GM12878 (cell line): ENCODE measurements at regions not wholly inside any gene's neighbourhood (a gene's known extent, or its start where the extent isn't known, plus 50 kb on each side); places are given as distances from the start of the nearest gene placed in this dataset.

ENCODE experiments used
- ATAC-seq: fragments of 200-7000 bp; cut with Tn5 transposase; 3 replicates; pipeline ENCODE4 v1.9.1; 2020; ENCODE audit warnings: mild to moderate bottlenecking, moderate library complexity
- BruUV-seq: library from RNA; stranded (reverse); fragments of 400-500 nt; replicated peaks from 2 replicates; lab custom pipeline; 2021; lab: Mats Ljungman, UMichigan
- CTCF ChIA-PET: fragments of 300-600 bp; sonication (Branson Sonifier 250); formaldehyde crosslinking; extraction: SDS; loops from one replicate; lab custom pipeline; 2021; ENCODE audit warnings: inconsistent platforms; lab: Yijun Ruan, JAX
- POLR2A ChIA-PET: fragments of 350-600 bp; formaldehyde crosslinking; extraction: SDS; loops from one replicate; lab custom pipeline; 2021; ENCODE audit warnings: inconsistent platforms; lab: Charles Lee
- RAD21 ChIA-PET: fragments of 300-600 bp; sonication (Branson Sonifier 250); formaldehyde crosslinking; loops from one replicate; lab custom pipeline; 2023; ENCODE audit warnings: antibody characterized with exemption; ENCODE audit not compliant: unreplicated experiment; lab: Charles Lee
- SMC1A ChIA-PET: fragments of 300-600 bp; sonication (Branson Sonifier 250); formaldehyde crosslinking; loops from one replicate; lab custom pipeline; 2023; ENCODE audit not compliant: unreplicated experiment, uncharacterized antibody; lab: Charles Lee
- DNase-seq: peaks from one replicate; pipeline ENCODE4 v3.0.0-alpha.2; 2011; ENCODE audit warnings: low read depth, low spot score
- FAIRE-seq: peaks from 3 replicates; lab custom pipeline; 2011; peaks lifted over from hg19 to GRCh38; lab: Jason Lieb, UNC
- H2AFZ ChIP-seq: 2 replicates; pipeline ENCODE4 v1.6.0; 2011; ENCODE audit warnings: low read depth, low read length, control low read depth; ENCODE audit not compliant: control insufficient read depth
- H3K27ac ChIP-seq: 2 replicates; pipeline ENCODE4 v1.5.1; 2011; ENCODE audit warnings: control low read depth; ENCODE audit not compliant: control insufficient read depth, insufficient read depth
- H3K27me3 ChIP-seq, 2 experiments: replicated peaks in 1 of 2; 2 replicates each; pipeline versions ENCODE4 v1.6.0 to v1.6.1; 2011; ENCODE audit warnings: low read length in 1 of 2; ENCODE audit not compliant: control insufficient read depth in 2 of 2, insufficient read depth in 2 of 2
- H3K36me3 ChIP-seq, 2 experiments: 2 replicates each; pipeline ENCODE4 v1.5.1; 2011; ENCODE audit warnings: low read length in 1 of 2; ENCODE audit not compliant: control insufficient read depth in 2 of 2, insufficient read depth in 2 of 2
- H3K4me1 ChIP-seq: 2 replicates; pipeline ENCODE4 v1.6.1; 2011; ENCODE audit warnings: mild to moderate bottlenecking, low read length, moderate library complexity, mixed read lengths; ENCODE audit not compliant: control insufficient read depth, insufficient read depth
- H3K4me2 ChIP-seq: 2 replicates; pipeline ENCODE4 v1.6.0; 2011; ENCODE audit warnings: control low read depth; ENCODE audit not compliant: control insufficient read depth, insufficient read depth
- H3K4me3 ChIP-seq: fragments of 200-600 bp; sonication (generic); 2 replicates; pipeline ENCODE4 v1.5.1; 2016
- H3K79me2 ChIP-seq: 2 replicates; pipeline ENCODE4 v1.6.0; 2011; ENCODE audit warnings: low read length; ENCODE audit not compliant: control insufficient read depth, insufficient read depth
- H3K9ac ChIP-seq: 2 replicates; pipeline ENCODE4 v1.8.0; 2011; ENCODE audit warnings: low read length, control low read depth, mixed read lengths; ENCODE audit not compliant: control insufficient read depth, insufficient read depth
- H3K9me3 ChIP-seq: replicated peaks from 3 replicates; pipeline ENCODE4 v1.5.1; 2011; ENCODE audit warnings: mild to moderate bottlenecking, low read length; ENCODE audit not compliant: control insufficient read depth, insufficient read depth
- H4K20me1 ChIP-seq: 2 replicates; pipeline ENCODE4 v1.6.0; 2011; ENCODE audit not compliant: control insufficient read depth, insufficient read depth
- ATF7 ChIP-seq: fragments of 450-650 bp; IDR thresholded peaks from 2 replicates; pipeline ENCODE4 v1.6.1; 2016; ENCODE audit warnings: low read depth, mild to moderate bottlenecking
- BACH1 ChIP-seq: fragments of 450-650 bp; IDR thresholded peaks from 2 replicates; pipeline ENCODE4 v1.6.1; 2017; ENCODE audit warnings: mild to moderate bottlenecking, borderline replicate concordance
- GATAD2B ChIP-seq: fragments of 450-650 bp; conservative IDR thresholded peaks from 2 replicates; pipeline ENCODE4 v1.6.1; 2017; ENCODE audit warnings: low read depth, mild to moderate bottlenecking, moderate library complexity
- HCFC1 ChIP-seq: fragments of 150-350 bp; IDR thresholded peaks from 2 replicates; pipeline ENCODE4 v1.6.1; 2014; ENCODE audit warnings: low read length
- PML ChIP-seq: IDR thresholded peaks from 2 replicates; pipeline ENCODE4 v1.6.1; 2012; ENCODE audit warnings: low read length, inconsistent platforms
- POU2F2 ChIP-seq: IDR thresholded peaks from 3 replicates; pipeline ENCODE4 v1.6.1; 2011; ENCODE audit warnings: low read depth, mild to moderate bottlenecking, low read length, borderline replicate concordance
- RFX5 ChIP-seq: IDR thresholded peaks from 2 replicates; pipeline ENCODE4 v1.6.1; 2011; ENCODE audit warnings: low read depth, low read length, improper control_type of control experiment
- WGBS: methylation state at CpG from one replicate; pipeline ENCODE4 v1.1.6; 2016; ENCODE audit warnings: low lambda C conversion rate; ENCODE audit not compliant: insufficient replicate concordance, insufficient coverage; ENCODE audit errors: missing lambda C conversion rate; 5-methylcytosine and 5-hydroxymethylcytosine counted together
- in situ Hi-C: fragments of 300-500 bp; cut with MboI; formaldehyde crosslinking; loops from 9 replicates; pipeline ENCODE4 v1.14.3; 2018; ENCODE audit warnings: mixed read lengths
- intact Hi-C: fragments of 100-400 bp; cut with micrococcal nuclease; formaldehyde crosslinking; loops from one replicate; pipeline ENCODE4 v1.14.2; 2022; ENCODE audit not compliant: unreplicated experiment
- TF ChIP-seq, protein P1 (sequence below): fragments of 450-650 bp; IDR thresholded peaks from 2 replicates; pipeline ENCODE4 v1.6.1; 2017; ENCODE audit warnings: borderline replicate concordance
- TF ChIP-seq, protein P2 (sequence below): IDR thresholded peaks from 2 replicates; pipeline ENCODE4 v1.6.1; 2012; ENCODE audit warnings: low read depth, low read length, improper control_type of control experiment
- TF ChIP-seq, protein P3 (sequence below): IDR thresholded peaks from 2 replicates; pipeline ENCODE4 v1.6.1; 2012; ENCODE audit warnings: improper control_type of control experiment, low read depth, low read length; ENCODE audit not compliant: insufficient replicate concordance
- TF ChIP-seq, protein P4 (sequence below): IDR thresholded peaks from 2 replicates; pipeline ENCODE4 v1.6.1; 2012; ENCODE audit warnings: mild to moderate bottlenecking, low read depth, low read length
- TF ChIP-seq, protein P5 (sequence below): IDR thresholded peaks from 2 replicates; pipeline ENCODE4 v1.6.1; 2011; ENCODE audit warnings: mild to moderate bottlenecking, low read depth, low read length, moderate library complexity; ENCODE audit not compliant: insufficient replicate concordance

DNA sequence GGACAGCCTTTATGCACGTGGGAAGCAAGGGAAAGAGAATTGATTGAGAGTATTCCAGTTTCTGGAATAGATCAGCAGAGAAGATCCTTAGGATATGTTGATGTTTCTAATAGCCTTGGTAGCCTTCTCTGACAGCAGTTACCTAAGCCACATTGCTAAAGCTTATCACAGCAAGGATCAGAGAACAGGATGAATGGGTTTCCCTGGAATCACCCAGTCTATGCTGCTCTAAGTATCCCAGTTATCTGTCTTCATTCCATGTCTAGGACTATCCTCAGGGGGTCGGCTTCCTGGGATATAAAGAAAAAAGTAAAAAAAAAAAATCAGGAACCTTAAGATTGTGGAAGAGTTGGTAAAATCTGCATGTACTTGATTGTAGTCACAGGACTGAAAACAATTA lies 352.0 kb upstream of the AKR1E2 start:
- H3K27me3 ChIP-seq: no peaks in the 10 kb centered on the region; a peak in 2 of 4 replicates
- no peak overlapping the region for H3K4me2 ChIP-seq
- H3K9ac ChIP-seq: no peak overlapping the region
- H3K79me2 ChIP-seq: no peaks in the 10 kb centered on the region
- in situ Hi-C loops (no loop called here), intact Hi-C loops (no loop called here)
- no peak overlapping the region for H2AFZ ChIP-seq
- FAIRE-seq (no peak), ATAC-seq (no peak), DNase-seq (no peak)
- SMC1A ChIA-PET: no interaction called here
- no peaks in the 10 kb centered on the region for H3K9me3 ChIP-seq
- TF ChIP-seq BACH1 (no peak), HCFC1 (no peak), RFX5 (no peak), GATAD2B (no peak), PML (no peak), POU2F2 (no peak), ATF7 (no peak)
- TF ChIP-seq, protein P1, sequence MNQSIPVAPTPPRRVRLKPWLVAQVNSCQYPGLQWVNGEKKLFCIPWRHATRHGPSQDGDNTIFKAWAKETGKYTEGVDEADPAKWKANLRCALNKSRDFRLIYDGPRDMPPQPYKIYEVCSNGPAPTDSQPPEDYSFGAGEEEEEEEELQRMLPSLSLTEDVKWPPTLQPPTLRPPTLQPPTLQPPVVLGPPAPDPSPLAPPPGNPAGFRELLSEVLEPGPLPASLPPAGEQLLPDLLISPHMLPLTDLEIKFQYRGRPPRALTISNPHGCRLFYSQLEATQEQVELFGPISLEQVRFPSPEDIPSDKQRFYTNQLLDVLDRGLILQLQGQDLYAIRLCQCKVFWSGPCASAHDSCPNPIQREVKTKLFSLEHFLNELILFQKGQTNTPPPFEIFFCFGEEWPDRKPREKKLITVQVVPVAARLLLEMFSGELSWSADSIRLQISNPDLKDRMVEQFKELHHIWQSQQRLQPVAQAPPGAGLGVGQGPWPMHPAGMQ: no peak
- TF ChIP-seq, protein P2, sequence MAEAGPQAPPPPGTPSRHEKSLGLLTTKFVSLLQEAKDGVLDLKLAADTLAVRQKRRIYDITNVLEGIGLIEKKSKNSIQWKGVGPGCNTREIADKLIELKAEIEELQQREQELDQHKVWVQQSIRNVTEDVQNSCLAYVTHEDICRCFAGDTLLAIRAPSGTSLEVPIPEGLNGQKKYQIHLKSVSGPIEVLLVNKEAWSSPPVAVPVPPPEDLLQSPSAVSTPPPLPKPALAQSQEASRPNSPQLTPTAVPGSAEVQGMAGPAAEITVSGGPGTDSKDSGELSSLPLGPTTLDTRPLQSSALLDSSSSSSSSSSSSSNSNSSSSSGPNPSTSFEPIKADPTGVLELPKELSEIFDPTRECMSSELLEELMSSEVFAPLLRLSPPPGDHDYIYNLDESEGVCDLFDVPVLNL: no peak
- TF ChIP-seq, protein P3, sequence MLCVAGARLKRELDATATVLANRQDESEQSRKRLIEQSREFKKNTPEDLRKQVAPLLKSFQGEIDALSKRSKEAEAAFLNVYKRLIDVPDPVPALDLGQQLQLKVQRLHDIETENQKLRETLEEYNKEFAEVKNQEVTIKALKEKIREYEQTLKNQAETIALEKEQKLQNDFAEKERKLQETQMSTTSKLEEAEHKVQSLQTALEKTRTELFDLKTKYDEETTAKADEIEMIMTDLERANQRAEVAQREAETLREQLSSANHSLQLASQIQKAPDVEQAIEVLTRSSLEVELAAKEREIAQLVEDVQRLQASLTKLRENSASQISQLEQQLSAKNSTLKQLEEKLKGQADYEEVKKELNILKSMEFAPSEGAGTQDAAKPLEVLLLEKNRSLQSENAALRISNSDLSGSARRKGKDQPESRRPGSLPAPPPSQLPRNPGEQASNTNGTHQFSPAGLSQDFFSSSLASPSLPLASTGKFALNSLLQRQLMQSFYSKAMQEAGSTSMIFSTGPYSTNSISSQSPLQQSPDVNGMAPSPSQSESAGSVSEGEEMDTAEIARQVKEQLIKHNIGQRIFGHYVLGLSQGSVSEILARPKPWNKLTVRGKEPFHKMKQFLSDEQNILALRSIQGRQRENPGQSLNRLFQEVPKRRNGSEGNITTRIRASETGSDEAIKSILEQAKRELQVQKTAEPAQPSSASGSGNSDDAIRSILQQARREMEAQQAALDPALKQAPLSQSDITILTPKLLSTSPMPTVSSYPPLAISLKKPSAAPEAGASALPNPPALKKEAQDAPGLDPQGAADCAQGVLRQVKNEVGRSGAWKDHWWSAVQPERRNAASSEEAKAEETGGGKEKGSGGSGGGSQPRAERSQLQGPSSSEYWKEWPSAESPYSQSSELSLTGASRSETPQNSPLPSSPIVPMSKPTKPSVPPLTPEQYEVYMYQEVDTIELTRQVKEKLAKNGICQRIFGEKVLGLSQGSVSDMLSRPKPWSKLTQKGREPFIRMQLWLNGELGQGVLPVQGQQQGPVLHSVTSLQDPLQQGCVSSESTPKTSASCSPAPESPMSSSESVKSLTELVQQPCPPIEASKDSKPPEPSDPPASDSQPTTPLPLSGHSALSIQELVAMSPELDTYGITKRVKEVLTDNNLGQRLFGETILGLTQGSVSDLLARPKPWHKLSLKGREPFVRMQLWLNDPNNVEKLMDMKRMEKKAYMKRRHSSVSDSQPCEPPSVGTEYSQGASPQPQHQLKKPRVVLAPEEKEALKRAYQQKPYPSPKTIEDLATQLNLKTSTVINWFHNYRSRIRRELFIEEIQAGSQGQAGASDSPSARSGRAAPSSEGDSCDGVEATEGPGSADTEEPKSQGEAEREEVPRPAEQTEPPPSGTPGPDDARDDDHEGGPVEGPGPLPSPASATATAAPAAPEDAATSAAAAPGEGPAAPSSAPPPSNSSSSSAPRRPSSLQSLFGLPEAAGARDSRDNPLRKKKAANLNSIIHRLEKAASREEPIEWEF: no peak
- TF ChIP-seq, protein P4, sequence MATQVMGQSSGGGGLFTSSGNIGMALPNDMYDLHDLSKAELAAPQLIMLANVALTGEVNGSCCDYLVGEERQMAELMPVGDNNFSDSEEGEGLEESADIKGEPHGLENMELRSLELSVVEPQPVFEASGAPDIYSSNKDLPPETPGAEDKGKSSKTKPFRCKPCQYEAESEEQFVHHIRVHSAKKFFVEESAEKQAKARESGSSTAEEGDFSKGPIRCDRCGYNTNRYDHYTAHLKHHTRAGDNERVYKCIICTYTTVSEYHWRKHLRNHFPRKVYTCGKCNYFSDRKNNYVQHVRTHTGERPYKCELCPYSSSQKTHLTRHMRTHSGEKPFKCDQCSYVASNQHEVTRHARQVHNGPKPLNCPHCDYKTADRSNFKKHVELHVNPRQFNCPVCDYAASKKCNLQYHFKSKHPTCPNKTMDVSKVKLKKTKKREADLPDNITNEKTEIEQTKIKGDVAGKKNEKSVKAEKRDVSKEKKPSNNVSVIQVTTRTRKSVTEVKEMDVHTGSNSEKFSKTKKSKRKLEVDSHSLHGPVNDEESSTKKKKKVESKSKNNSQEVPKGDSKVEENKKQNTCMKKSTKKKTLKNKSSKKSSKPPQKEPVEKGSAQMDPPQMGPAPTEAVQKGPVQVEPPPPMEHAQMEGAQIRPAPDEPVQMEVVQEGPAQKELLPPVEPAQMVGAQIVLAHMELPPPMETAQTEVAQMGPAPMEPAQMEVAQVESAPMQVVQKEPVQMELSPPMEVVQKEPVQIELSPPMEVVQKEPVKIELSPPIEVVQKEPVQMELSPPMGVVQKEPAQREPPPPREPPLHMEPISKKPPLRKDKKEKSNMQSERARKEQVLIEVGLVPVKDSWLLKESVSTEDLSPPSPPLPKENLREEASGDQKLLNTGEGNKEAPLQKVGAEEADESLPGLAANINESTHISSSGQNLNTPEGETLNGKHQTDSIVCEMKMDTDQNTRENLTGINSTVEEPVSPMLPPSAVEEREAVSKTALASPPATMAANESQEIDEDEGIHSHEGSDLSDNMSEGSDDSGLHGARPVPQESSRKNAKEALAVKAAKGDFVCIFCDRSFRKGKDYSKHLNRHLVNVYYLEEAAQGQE: no peak
- TF ChIP-seq, protein P5, sequence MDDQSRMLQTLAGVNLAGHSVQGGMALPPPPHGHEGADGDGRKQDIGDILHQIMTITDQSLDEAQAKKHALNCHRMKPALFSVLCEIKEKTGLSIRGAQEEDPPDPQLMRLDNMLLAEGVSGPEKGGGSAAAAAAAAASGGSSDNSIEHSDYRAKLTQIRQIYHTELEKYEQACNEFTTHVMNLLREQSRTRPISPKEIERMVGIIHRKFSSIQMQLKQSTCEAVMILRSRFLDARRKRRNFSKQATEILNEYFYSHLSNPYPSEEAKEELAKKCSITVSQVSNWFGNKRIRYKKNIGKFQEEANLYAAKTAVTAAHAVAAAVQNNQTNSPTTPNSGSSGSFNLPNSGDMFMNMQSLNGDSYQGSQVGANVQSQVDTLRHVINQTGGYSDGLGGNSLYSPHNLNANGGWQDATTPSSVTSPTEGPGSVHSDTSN: no peak
- H3K27ac ChIP-seq: no peak overlapping the region
- BruUV-seq: no TSS peak
- WGBS: 0% methylated on average over 2 of the region's 2 CpGs
- CTCF ChIA-PET: no interaction called here
- no peaks in the 10 kb centered on the region for H3K36me3 ChIP-seq
- POLR2A ChIA-PET: no interaction called here
- no peak overlapping the region for H3K4me3 ChIP-seq
- H3K4me1 ChIP-seq: no peaks in the 10 kb centered on the region
- RAD21 ChIA-PET: no interaction called here
- no peaks in the 10 kb centered on the region for H4K20me1 ChIP-seq
